Gastroesophageal sphincter (tissue), 3 donors: ENCODE measurements at regions not wholly inside any gene's neighbourhood (a gene's known extent, or its start where the extent isn't known, plus 50 kb on each side); places are given as distances from the start of the nearest gene placed in this dataset.

Experiments
- EP300 ChIP-seq: sonication (generic); formaldehyde crosslinking; IDR thresholded peaks from one replicate; pipeline ENCODE4 v1.6.1; 2017; ENCODE audit warnings: antibody characterized with exemption, mild to moderate bottlenecking
- POLR2A ChIP-seq, 2 donors: fragments of 450-650 bp; IDR thresholded peaks; one replicate each; pipeline ENCODE4 v1.6.1; 2017; ENCODE audit warnings: antibody characterized with exemption in 2 of 2, mild to moderate bottlenecking in 2 of 2, moderate library complexity in 1 of 2
- POLR2AphosphoS5 ChIP-seq: sonication (generic); formaldehyde crosslinking; IDR thresholded peaks from one replicate; pipeline ENCODE4 v1.6.1; 2017; ENCODE audit warnings: antibody characterized with exemption
- TF ChIP-seq, protein P1 (sequence below), 4 experiments: fragments of 200-600 bp in 2 of 4; fragments of 450-650 bp in 2 of 4; sonication (generic) in 1 of 4; IDR thresholded peaks; one replicate each; pipeline ENCODE4 v1.5.1; 2017 to 2019; ENCODE audit warnings: antibody characterized with exemption in 4 of 4, mild to moderate bottlenecking in 2 of 4, moderate library complexity in 2 of 4

DNA sequence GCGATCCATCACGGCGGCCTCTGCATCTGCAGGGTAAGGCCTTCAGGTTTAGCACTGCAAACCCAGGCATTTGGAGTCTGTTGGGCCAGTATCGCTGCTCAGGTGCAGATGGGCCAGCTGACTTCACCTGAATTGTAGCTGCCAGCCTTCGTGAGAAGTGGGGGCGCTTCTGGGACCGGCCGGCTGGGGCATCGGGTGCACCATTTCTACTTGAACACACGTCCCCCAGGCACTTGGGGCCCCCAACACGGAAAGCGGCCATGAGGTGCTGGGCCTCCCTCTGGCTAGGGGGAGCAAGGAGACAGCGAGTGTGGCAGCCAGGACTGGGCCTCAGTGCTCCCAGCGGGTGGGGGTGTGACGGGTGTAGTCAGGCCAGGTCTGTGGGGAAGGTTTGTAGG, 767.6 kb downstream of the KCNJ18 start:
- TF ChIP-seq POLR2A (IDR thresholded peaks at IDR 0.05) (no peak), POLR2AphosphoS5 (no peak), EP300 (no peak)
- TF ChIP-seq, protein P1, sequence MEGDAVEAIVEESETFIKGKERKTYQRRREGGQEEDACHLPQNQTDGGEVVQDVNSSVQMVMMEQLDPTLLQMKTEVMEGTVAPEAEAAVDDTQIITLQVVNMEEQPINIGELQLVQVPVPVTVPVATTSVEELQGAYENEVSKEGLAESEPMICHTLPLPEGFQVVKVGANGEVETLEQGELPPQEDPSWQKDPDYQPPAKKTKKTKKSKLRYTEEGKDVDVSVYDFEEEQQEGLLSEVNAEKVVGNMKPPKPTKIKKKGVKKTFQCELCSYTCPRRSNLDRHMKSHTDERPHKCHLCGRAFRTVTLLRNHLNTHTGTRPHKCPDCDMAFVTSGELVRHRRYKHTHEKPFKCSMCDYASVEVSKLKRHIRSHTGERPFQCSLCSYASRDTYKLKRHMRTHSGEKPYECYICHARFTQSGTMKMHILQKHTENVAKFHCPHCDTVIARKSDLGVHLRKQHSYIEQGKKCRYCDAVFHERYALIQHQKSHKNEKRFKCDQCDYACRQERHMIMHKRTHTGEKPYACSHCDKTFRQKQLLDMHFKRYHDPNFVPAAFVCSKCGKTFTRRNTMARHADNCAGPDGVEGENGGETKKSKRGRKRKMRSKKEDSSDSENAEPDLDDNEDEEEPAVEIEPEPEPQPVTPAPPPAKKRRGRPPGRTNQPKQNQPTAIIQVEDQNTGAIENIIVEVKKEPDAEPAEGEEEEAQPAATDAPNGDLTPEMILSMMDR (IDR thresholded peaks at IDR 0.05) = no peak
